ES-I3 (cell line): ENCODE measurements at regions not wholly inside any gene's neighbourhood (a gene's known extent, or its start where the extent isn't known, plus 50 kb on each side); places are given as distances from the start of the nearest gene placed in this dataset.

ENCODE experiments used
- H3K36me3 ChIP-seq: 2 replicates; pipeline ENCODE4 v1.6.1; 2013; ENCODE audit warnings: mild to moderate bottlenecking, low read length, control low read depth, moderate library complexity; ENCODE audit not compliant: insufficient read depth
- H3K4me1 ChIP-seq: 2 replicates; pipeline ENCODE4 v1.6.1; 2013; ENCODE audit warnings: mild to moderate bottlenecking, control low read depth, low read length; ENCODE audit not compliant: insufficient read depth
- H3K9ac ChIP-seq: 2 replicates; pipeline ENCODE4 v1.6.1; 2013; ENCODE audit warnings: low read depth, mild to moderate bottlenecking, low read length, moderate library complexity
- H3K9me3 ChIP-seq: 2 replicates; pipeline ENCODE4 v1.6.1; 2013; ENCODE audit warnings: mild to moderate bottlenecking, low read length, moderate library complexity; ENCODE audit not compliant: control insufficient read depth, insufficient read depth

DNA sequence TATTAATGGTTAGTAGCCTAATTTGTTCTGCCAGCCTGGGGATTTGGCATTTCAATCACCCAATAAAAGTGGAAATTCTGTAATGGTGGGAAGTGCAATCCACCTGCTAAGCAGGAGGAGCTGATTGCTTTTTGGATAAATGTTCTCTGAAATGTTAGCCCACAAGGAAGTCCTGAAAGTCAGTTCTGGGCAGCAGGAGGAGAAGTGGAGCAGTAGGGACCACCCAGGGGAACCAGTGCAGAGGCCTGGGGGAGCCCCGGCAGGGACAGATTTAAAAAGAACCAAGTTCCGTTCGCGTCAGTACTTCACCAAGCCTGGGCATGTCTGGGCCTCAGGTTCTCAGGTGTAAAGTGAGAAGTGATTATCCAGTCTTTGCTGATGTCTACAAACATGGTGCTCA, 248.5 kb upstream of the RAB6C start:
- Histone ChIP-seq H3K9me3 (no peaks in the 10 kb centered on the region), H3K36me3 (no peaks in the 10 kb centered on the region), H3K9ac (no peak overlapping the region)

DNA sequence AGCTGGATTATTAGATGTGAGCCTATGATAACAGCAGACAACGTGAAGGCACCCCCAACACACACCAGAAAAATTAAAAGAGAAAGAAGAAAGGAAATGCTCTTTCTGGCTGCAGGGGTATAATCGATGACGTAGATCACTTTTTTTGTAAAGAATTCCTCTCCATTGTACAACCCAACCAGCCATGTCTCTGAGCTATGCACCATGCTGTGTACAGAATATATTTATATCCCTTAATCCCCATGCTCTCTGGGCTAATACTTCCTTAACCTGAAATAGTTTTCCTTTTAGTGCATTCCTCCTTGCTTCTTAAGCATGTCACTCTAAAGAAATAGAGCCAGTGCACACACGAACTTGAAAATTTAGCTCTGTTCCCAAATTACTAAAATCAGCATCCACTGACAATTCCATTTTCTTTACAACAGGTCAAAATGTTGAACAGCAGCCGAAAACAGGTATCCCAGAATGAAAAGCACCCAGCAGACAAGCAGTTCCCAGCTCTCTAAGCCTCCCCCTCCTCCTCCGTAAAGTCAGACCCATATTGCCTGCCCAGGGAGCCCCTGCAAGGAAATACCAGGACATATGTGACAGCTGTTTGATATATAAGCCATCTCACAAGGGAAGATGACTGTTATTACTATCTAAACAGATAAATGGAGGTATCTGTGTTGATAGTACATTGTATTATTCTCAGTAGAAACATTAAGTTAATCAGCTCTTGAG, 247.4 kb upstream of the RAB6C start:
- H3K4me1 ChIP-seq = no peaks in the 10 kb centered on the region
- H3K36me3 ChIP-seq = no peaks in the 10 kb centered on the region
- no peak overlapping the region for H3K9ac ChIP-seq

More for the DNA sequence above, 248.5 kb upstream of the RAB6C start:
- no peaks in the 10 kb centered on the region for H3K4me1 ChIP-seq

GRCh38 chr2:129732630-129733026, 246.8 kb upstream of the RAB6C start:
- Histone ChIP-seq H3K9me3 (no peaks in the 10 kb centered on the region), H3K9ac (no peak overlapping the region), H3K4me1 (no peaks in the 10 kb centered on the region), H3K36me3 (no peaks in the 10 kb centered on the region)

More for the DNA sequence above, 247.4 kb upstream of the RAB6C start:
- H3K9me3 ChIP-seq = no peaks in the 10 kb centered on the region

GRCh38 chr2:129733041-129733440, 246.4 kb upstream of the RAB6C start:
- Histone ChIP-seq H3K9ac (no peak overlapping the region), H3K4me1 (no peaks in the 10 kb centered on the region), H3K9me3 (no peaks in the 10 kb centered on the region), H3K36me3 (no peaks in the 10 kb centered on the region)

DNA sequence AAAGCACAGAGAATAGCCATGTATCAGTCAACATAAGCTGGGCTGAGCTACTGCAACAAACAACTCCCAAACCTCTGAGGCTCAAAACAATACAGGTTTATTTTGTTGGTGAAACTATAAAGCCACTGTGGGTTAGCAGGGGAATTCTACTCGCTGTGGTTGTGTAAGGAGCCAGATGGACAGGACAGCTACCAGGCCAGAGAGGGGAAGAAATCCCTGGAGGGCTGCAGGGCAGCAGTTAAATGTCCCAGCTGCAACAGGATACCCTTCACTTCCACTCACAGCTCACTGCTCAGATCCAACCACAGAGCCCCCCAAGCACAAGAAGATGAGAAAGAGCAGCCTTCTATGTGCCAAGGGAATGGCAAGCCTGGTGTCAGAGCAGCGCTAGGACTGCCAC, 245.9 kb upstream of the RAB6C start:
- Histone ChIP-seq H3K36me3 (no peaks in the 10 kb centered on the region), H3K4me1 (no peaks in the 10 kb centered on the region), H3K9me3 (no peaks in the 10 kb centered on the region), H3K9ac (no peak overlapping the region)

DNA sequence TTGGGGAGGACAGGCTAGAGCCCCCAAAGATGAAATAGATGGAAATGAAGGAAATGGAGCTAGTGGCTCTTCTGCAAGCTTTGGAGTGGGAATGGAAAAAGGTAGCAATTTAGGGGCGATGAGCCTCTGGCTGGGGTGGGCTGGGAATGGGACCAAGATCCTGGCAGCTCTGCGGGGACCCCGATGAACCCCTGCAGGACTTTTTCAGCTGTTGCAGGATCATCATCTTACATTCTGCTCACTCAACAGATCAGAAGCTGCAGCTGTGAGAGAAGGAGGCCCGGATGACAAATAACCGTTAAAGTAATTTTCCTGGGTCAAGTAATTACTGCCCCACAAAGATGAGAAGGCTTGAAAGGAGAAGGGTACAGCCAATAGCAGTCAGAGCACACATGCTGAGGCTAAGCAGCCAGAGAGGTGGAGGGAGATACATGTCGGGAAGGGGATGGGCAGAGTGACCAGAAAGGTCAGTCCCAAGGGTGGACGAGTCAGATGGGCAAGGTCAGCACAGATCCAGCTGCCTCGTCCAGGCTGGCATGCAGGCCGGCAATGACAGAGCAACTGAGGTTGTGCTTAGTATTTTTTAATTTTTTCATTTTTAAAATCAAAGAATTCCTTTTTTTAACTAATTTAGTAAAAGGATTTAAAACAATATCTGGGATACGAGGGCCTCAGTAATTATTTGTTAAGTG, 245.0 kb upstream of the RAB6C start:
- H3K9me3 ChIP-seq = no peaks in the 10 kb centered on the region
- no peak overlapping the region for H3K9ac ChIP-seq
- no peaks in the 10 kb centered on the region for H3K4me1 ChIP-seq
- H3K36me3 ChIP-seq = no peaks in the 10 kb centered on the region

DNA sequence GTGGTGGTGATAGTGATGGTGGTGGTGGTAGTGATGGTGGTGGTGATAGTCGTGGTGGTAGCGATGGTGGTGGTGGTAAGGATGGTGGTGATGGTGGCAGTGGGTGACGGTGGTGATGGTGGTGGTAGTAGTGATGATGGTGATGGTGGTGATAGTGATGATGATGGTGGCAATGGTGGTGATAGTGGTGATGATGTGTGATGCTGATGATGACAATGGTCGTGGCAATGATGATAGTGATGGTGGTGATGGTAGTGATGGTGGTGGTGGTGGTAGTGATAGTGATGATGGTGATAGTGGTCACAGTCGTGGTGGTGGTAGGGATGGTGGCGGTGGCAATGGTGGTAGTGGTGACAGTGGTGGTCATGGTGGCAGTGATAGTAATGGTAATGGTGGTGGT, 243.9 kb upstream of the RAB6C start:
- no peaks in the 10 kb centered on the region for H3K4me1 ChIP-seq
- no peaks in the 10 kb centered on the region for H3K9me3 ChIP-seq
- no peaks in the 10 kb centered on the region for H3K36me3 ChIP-seq
- no peak overlapping the region for H3K9ac ChIP-seq

DNA sequence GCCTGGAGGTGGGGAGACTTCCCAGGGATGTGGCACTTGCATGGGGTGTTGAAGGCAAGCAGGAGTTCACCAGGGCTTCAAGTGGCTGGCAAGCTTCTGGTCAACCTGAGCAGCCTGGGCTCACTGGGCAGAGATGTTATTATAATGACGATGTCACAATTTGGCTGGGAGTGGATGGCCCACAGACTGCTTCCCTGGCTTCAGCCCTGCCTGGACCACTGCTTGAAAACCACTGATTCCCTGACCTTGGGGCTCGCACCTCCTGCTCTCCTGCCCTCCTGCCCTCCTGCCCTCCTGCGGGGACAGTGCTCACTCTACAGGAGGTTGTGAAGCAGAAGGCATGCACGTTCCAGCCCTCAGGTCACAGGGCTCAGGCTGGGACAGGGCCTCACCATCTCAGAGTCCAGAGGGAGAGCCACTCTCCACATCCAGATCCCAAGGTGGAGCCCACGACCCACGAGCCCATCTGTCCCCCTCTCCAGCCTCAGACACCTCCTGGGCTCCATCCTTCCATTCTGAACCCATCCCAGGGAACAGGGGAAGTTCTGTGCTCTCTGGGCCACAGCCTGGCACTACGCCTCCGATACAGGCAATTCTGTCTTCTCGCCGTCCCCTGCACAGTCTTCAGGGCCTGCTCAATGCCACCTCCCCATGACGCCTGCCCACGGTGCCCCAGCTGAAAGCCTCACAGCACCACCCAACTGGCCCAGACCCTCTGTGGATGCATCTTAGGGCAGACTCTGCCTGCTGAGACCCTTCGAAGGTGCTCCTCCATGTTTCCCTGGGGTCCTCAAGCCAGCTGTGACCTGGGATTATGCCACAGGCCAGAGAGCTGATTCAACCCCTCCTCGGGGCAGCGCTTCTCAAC, 241.6 kb upstream of the RAB6C start:
- Histone ChIP-seq H3K9me3 (no peaks in the 10 kb centered on the region), H3K36me3 (no peaks in the 10 kb centered on the region), H3K9ac (no peak overlapping the region), H3K4me1 (no peaks in the 10 kb centered on the region)

GRCh38 chr2:129738799-129739198, 240.7 kb upstream of the RAB6C start:
- no peaks in the 10 kb centered on the region for H3K9me3 ChIP-seq
- H3K4me1 ChIP-seq = no peaks in the 10 kb centered on the region
- no peak overlapping the region for H3K9ac ChIP-seq
- no peaks in the 10 kb centered on the region for H3K36me3 ChIP-seq

GRCh38 chr2:129740504-129740903, 239.0 kb upstream of the RAB6C start:
- Histone ChIP-seq H3K9me3 (no peaks in the 10 kb centered on the region), H3K9ac (no peak overlapping the region), H3K4me1 (no peaks in the 10 kb centered on the region), H3K36me3 (no peaks in the 10 kb centered on the region)

- no peak overlapping the region for H3K9ac ChIP-seq
- no peaks in the 10 kb centered on the region for H3K9me3 ChIP-seq
- H3K4me1 ChIP-seq = no peaks in the 10 kb centered on the region
- no peaks in the 10 kb centered on the region for H3K36me3 ChIP-seq
Measured at GRCh38 chr2:129741165-129741564, 238.3 kb upstream of the RAB6C start.

- H3K36me3 ChIP-seq = no peaks in the 10 kb centered on the region
- no peaks in the 10 kb centered on the region for H3K9me3 ChIP-seq
- no peak overlapping the region for H3K9ac ChIP-seq
- H3K4me1 ChIP-seq = no peaks in the 10 kb centered on the region
Measured at GRCh38 chr2:129741623-129742022, 237.8 kb upstream of the RAB6C start.

- Histone ChIP-seq H3K4me1 (no peaks in the 10 kb centered on the region), H3K9ac (no peak overlapping the region), H3K36me3 (no peaks in the 10 kb centered on the region), H3K9me3 (no peaks in the 10 kb centered on the region)
Measured at GRCh38 chr2:129742415-129743180, 236.9 kb upstream of the RAB6C start.

GRCh38 chr2:129744141-129744540, 235.3 kb upstream of the RAB6C start:
- Histone ChIP-seq H3K9ac (no peak overlapping the region), H3K36me3 (no peaks in the 10 kb centered on the region), H3K9me3 (no peaks in the 10 kb centered on the region)

More at GRCh38 chr2:129744141-129744540, 235.3 kb upstream of the RAB6C start:
- no peaks in the 10 kb centered on the region for H3K4me1 ChIP-seq
